SU-DHL-6 (cell line): ENCODE measurements at regions not wholly inside any gene's neighbourhood (a gene's known extent, or its start where the extent isn't known, plus 50 kb on each side); places are given as distances from the start of the nearest gene placed in this dataset.

ENCODE experiments used
- H2AFZ ChIP-seq: fragments of 200-600 bp; sonication (generic); 2 replicates; pipeline ENCODE4 v1.6.1; 2014; ENCODE audit warnings: low read depth, mild to moderate bottlenecking, moderate library complexity, mixed read lengths, antibody characterized with exemption, low read length; ENCODE audit not compliant: severe bottlenecking
- H3F3A ChIP-seq: fragments of 200-600 bp; shearing (Covaris generic); 2 replicates; pipeline ENCODE4 v1.6.0; 2016; ENCODE audit warnings: antibody characterized with exemption, mild to moderate bottlenecking; ENCODE audit not compliant: insufficient read depth
- H3K27ac ChIP-seq: fragments of 200-600 bp; sonication (generic); 2 replicates; pipeline ENCODE4 v1.5.1; 2016; ENCODE audit warnings: low read depth, mild to moderate bottlenecking, low read length, moderate library complexity, mixed read lengths
- H3K27me3 ChIP-seq: fragments of 200-600 bp; sonication (generic), shearing (Covaris generic); 2 replicates; pipeline ENCODE4 v1.6.0; 2014; ENCODE audit warnings: mild to moderate bottlenecking, low read length
- H3K36me3 ChIP-seq: fragments of 200-600 bp; sonication (generic); 2 replicates; pipeline ENCODE4 v1.6.1; 2014; ENCODE audit warnings: mild to moderate bottlenecking, low read length, mixed read lengths
- H3K4me2 ChIP-seq: fragments of 300-600, 200-600 bp; shearing (Covaris generic), sonication (generic); 2 replicates; pipeline ENCODE4 v1.6.0; 2014; ENCODE audit warnings: low read length, low read depth, mild to moderate bottlenecking; ENCODE audit not compliant: poor library complexity, severe bottlenecking
- H3K4me3 ChIP-seq: fragments of 200-600 bp; sonication (generic); 2 replicates; pipeline ENCODE4 v1.5.1; 2014; ENCODE audit warnings: antibody characterized with exemption, low read length, mild to moderate bottlenecking, mixed read lengths; ENCODE audit not compliant: insufficient read depth, poor library complexity, severe bottlenecking
- H3K79me2 ChIP-seq: fragments of 200-600 bp; sonication (generic); 2 replicates; pipeline ENCODE4 v1.6.1; 2014; ENCODE audit warnings: mild to moderate bottlenecking, low read length, moderate library complexity; ENCODE audit not compliant: insufficient read depth
- H3K9ac ChIP-seq: fragments of 200-600 bp; sonication (generic); 2 replicates; pipeline ENCODE4 v1.7.0; 2014; ENCODE audit warnings: mild to moderate bottlenecking, low read length
- H3K9me2 ChIP-seq: fragments of 200-600 bp; sonication (generic); replicated peaks from 2 replicates; pipeline ENCODE4 v1.6.1; 2014; ENCODE audit warnings: low read length; ENCODE audit not compliant: insufficient read depth
- H3K9me3 ChIP-seq: fragments of 200-600 bp; sonication (generic); 2 replicates; pipeline ENCODE4 v1.6.1; 2014; ENCODE audit warnings: low read length, mixed read lengths; ENCODE audit not compliant: insufficient read depth
- H4K20me1 ChIP-seq: fragments of 200-600 bp; sonication (generic); 2 replicates; pipeline ENCODE4 v1.6.1; 2014; ENCODE audit warnings: low read depth, mild to moderate bottlenecking, antibody characterized with exemption, low read length, moderate library complexity, mixed read lengths
- EZH2phosphoT487 ChIP-seq: fragments of 200-600 bp; sonication (generic), shearing (Covaris generic); conservative IDR thresholded peaks from 2 replicates; pipeline ENCODE4 v1.6.1; 2018; ENCODE audit warnings: mild to moderate bottlenecking, antibody characterized with exemption, low read length, moderate library complexity, mixed read lengths
- TF ChIP-seq, protein P1 (sequence below): fragments of 200-600 bp; sonication (generic); IDR thresholded peaks from one replicate; pipeline ENCODE4 v1.5.1; 2017; ENCODE audit warnings: antibody characterized with exemption, mild to moderate bottlenecking, low read length, moderate library complexity; ENCODE audit not compliant: insufficient read depth, poor library complexity, severe bottlenecking

DNA sequence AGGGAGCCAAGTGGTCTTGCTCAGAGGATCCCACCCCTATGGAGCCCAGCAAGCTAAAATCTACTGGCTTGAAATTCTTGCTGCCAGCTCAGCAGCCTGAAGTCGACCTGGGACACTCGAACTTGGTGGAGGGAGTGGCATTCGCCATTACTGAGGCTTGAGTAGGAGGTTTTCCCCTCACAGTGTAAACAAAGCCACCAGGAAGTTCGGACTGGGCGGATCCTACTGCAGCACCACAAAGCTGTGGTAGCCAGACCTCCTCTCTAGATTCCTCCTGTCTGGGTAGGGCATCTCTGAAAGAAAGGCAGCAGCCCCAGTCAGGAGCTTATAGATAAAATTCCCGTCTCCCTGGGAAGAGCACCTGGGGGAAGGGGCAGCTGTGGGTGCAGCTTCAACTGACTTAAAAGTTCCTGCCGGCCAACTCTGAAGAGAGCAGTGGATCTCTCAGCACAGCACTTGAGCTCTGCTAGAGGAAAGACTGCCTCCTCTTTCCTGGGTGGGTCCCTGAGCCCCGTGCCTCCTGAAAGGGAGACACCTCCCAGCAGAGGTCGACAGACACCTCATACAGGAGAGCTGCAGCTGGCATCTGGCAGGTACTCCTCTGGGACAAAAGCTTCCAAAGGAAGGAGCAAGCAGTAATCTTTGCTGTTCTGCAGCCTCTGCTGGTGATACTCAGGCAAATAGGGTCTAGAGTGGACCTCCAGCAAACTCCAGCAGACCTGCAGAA lies 576.3 kb upstream of the NECTIN3 start:
- Histone ChIP-seq H3F3A (no peaks in the 10 kb centered on the region), H2AFZ (no peak overlapping the region), H4K20me1 (no peaks in the 10 kb centered on the region), H3K9me2 (no peaks in the 10 kb centered on the region), H3K9ac (no peak overlapping the region), H3K9me3 (no peaks in the 10 kb centered on the region), H3K4me3 (no peak overlapping the region), H3K79me2 (no peaks in the 10 kb centered on the region), H3K36me3 (no peaks in the 10 kb centered on the region), H3K27ac (no peak overlapping the region), H3K4me2 (no peak overlapping the region), H3K27me3 (no peaks in the 10 kb centered on the region)
- TF ChIP-seq EZH2phosphoT487 = no peak
- TF ChIP-seq, protein P1, sequence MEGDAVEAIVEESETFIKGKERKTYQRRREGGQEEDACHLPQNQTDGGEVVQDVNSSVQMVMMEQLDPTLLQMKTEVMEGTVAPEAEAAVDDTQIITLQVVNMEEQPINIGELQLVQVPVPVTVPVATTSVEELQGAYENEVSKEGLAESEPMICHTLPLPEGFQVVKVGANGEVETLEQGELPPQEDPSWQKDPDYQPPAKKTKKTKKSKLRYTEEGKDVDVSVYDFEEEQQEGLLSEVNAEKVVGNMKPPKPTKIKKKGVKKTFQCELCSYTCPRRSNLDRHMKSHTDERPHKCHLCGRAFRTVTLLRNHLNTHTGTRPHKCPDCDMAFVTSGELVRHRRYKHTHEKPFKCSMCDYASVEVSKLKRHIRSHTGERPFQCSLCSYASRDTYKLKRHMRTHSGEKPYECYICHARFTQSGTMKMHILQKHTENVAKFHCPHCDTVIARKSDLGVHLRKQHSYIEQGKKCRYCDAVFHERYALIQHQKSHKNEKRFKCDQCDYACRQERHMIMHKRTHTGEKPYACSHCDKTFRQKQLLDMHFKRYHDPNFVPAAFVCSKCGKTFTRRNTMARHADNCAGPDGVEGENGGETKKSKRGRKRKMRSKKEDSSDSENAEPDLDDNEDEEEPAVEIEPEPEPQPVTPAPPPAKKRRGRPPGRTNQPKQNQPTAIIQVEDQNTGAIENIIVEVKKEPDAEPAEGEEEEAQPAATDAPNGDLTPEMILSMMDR = no peak

DNA sequence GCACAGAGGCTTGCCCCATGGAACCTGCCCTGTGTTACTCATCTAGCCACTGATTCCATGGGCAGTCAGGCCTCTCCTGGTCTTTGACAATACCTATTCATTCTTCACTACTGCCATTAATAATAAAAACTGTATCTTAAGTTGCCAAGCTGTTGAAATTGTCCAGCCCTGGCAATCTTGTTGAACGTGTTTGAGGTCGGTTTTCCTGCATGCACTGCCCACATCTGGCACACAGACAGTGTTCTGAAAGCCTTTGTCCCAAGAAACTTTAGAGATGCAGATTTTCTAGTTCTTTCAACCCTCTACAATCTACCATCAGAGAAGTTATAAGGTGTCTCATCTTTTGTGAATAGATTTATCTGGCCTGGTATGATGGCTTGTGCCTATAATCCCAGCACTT lies 567.2 kb upstream of the NECTIN3 start:
- H3K4me2 ChIP-seq = no peak overlapping the region
- no peak overlapping the region for H3K27ac ChIP-seq
- no peaks in the 10 kb centered on the region; the same call in 1 of the 2 replicates for H3K9me2 ChIP-seq
- H3K27me3 ChIP-seq = no peaks in the 10 kb centered on the region
- TF ChIP-seq, protein P1 = no peak
- TF ChIP-seq EZH2phosphoT487 = no peak
- no peak overlapping the region for H2AFZ ChIP-seq
- no peaks in the 10 kb centered on the region for H3K36me3 ChIP-seq
- no peaks in the 10 kb centered on the region for H3K79me2 ChIP-seq
- no peak overlapping the region for H3K9ac ChIP-seq
- H3F3A ChIP-seq = no peaks in the 10 kb centered on the region
- H3K4me3 ChIP-seq = no peak overlapping the region
- no peaks in the 10 kb centered on the region for H4K20me1 ChIP-seq
- H3K9me3 ChIP-seq = no peaks in the 10 kb centered on the region

DNA sequence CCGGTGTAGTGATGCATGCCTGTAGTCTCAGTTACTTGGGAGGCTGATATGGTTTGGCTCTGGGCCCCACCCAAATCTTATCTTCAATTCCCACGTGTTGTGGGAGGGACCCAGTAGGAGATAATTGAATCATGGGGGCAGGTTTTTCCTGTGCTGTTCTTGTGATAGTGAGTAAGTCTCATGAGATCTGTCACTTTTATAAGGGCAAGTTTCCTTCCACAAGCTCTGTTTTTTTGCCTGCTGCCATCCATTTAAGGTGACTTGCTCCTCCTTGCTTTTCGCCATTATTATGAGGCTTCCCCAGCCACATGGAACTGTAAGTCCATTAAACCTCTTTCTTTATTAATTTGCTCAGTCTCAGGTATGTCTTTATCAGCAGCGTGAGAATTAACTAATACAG lies 566.7 kb upstream of the NECTIN3 start:
- Histone ChIP-seq H3K4me3 (no peak overlapping the region), H3K36me3 (no peaks in the 10 kb centered on the region), H3K4me2 (no peak overlapping the region), H3K27ac (no peak overlapping the region), H3K9me3 (no peaks in the 10 kb centered on the region), H4K20me1 (no peaks in the 10 kb centered on the region), H3K9me2 (no peaks in the 10 kb centered on the region; the same call in 1 of the 2 replicates), H3F3A (no peaks in the 10 kb centered on the region), H2AFZ (no peak overlapping the region), H3K27me3 (no peaks in the 10 kb centered on the region), H3K79me2 (no peaks in the 10 kb centered on the region), H3K9ac (no peak overlapping the region)
- TF ChIP-seq EZH2phosphoT487 = no peak
- TF ChIP-seq, protein P1 = no peak
